GM10266 (cell line): ENCODE measurements at regions not wholly inside any gene's neighbourhood (a gene's known extent, or its start where the extent isn't known, plus 50 kb on each side); places are given as distances from the start of the nearest gene placed in this dataset.
A peak's percentile ranks its signal among the peaks of the same experiment; 100 is the strongest.

Source experiments
- DNase-seq: peaks from one replicate; pipeline ENCODE4 v3.0.0; 2012; ENCODE audit errors: extremely low spot score
- TF ChIP-seq, protein P1 (sequence below): IDR thresholded peaks from 2 replicates; pipeline ENCODE4 v1.5.1; 2012; ENCODE audit warnings: mild to moderate bottlenecking, low read depth; ENCODE audit not compliant: control insufficient read depth, insufficient read depth; ENCODE audit errors: missing control alignments

GRCh38 chr2:8086796-8087479 lies 594.9 kb upstream of the ID2 start:
- TF ChIP-seq, protein P1, sequence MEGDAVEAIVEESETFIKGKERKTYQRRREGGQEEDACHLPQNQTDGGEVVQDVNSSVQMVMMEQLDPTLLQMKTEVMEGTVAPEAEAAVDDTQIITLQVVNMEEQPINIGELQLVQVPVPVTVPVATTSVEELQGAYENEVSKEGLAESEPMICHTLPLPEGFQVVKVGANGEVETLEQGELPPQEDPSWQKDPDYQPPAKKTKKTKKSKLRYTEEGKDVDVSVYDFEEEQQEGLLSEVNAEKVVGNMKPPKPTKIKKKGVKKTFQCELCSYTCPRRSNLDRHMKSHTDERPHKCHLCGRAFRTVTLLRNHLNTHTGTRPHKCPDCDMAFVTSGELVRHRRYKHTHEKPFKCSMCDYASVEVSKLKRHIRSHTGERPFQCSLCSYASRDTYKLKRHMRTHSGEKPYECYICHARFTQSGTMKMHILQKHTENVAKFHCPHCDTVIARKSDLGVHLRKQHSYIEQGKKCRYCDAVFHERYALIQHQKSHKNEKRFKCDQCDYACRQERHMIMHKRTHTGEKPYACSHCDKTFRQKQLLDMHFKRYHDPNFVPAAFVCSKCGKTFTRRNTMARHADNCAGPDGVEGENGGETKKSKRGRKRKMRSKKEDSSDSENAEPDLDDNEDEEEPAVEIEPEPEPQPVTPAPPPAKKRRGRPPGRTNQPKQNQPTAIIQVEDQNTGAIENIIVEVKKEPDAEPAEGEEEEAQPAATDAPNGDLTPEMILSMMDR = no peak
- DNase-seq = no peak

GRCh38 chr2:8087480-8087840 lies 594.4 kb upstream of the ID2 start:
- TF ChIP-seq, protein P1 = no peak
- no peak for DNase-seq

- TF ChIP-seq, protein P1 = no peak
- no peak for DNase-seq
Measured at GRCh38 chr2:8088810-8089209, 593.0 kb upstream of the ID2 start.

- TF ChIP-seq, protein P1 = no peak
- no peak for DNase-seq
Measured at GRCh38 chr2:8089596-8089995, 592.3 kb upstream of the ID2 start.

DNA sequence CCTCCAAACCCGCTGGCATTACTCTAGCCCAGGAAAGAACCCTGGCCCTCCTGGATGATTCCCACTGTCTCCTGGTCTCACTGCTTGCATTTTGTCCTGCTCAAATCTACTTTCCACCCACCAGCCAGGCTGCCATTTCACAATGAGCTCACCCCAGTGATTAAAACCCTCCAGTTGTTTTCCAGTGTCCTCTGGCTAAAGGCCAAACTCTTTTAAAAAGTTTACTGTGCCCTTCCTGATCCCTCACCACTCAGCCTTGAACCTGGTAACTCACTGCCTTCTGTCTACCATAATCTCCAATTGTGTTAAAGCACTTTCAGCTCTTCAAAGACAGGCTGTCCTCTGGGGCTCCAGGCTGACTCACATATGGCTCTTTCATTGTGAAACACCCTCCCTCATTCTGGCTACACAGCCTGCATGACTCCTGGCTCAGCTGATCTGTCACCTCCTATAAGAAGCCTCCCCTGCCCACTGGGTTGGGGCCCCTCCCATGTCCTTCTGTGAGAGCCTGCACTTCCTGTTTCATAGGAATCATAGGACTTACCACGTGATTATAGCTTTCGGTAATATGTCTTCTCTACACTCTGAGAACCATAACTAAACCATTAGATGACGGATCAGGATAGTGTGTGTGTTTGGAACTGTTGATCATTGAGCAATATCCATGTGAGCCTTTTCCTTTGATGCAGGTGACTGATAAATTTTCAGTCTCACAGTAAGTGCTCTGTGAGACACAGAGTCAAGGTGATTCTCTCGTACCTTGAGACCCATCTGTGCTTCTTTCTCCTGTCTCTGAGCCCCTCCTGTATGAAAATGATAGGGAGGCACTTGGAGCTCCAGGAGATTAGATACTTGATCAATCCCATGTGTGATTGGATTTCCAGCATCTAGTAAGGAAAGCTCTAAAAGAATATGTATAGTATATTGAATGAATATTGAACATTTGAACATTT lies 590.8 kb upstream of the ID2 start:
- TF ChIP-seq, protein P1 = no peak

DNA sequence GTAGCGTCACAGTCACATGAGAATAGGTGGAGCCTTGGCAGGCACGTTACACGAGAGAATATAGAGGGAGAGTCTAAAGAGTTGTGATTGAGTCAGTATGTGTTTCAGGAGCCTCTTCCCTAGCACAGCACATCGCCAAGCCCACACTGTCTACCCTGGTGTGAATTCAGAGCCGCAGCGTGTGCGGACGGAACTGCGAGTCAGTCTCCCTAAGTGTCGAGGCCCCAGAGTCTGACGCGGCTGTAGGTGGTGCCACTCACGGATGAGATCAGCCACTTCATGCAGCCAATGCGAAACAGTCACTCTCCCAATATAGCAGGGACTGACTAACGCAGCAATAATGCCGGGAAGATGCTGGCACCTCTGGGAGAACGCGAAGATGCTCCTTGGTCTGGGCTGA lies 587.3 kb upstream of the ID2 start:
- no peak for DNase-seq
- TF ChIP-seq, protein P1 = no peak

More for the DNA sequence above, 590.8 kb upstream of the ID2 start:
- DNase-seq = peak; percentile 16

DNA sequence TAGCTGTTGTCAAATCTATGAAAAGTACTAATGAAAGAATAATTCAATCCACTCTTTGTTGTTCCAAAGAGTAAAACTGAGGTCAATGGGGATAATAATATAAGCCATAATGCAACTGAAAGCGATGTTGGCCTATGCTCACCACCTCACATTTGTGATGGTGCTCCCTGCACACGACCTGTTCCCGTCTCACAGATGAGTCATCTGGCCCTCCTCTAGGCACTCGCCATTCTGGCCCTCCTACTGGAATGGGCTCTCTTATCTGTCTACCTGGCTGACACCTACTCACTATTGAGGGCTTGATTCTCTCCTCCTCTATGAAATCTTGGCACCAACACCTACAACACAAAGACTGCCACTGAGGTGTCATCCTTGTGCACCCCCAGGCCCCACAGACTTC lies 585.9 kb upstream of the ID2 start:
- no peak for DNase-seq
- TF ChIP-seq, protein P1 = no peak
